H1 (cell line): ENCODE measurements at regions not wholly inside any gene's neighbourhood (a gene's known extent, or its start where the extent isn't known, plus 50 kb on each side); places are given as distances from the start of the nearest gene placed in this dataset.
A peak's percentile ranks its signal among the peaks of the same experiment; 100 is the strongest.

Experiments used
- CTCF ChIA-PET: fragments of 300-600 bp; sonication (Branson Sonifier 250); formaldehyde crosslinking; loops from one replicate; lab custom pipeline; 2021; ENCODE audit not compliant: partially characterized antibody; lab: Charles Lee
- POLR2A ChIA-PET: fragments of 300-600 bp; sonication (Branson Sonifier 250); formaldehyde crosslinking; loops from one replicate; lab custom pipeline; 2021; ENCODE audit warnings: inconsistent platforms; ENCODE audit not compliant: partially characterized antibody; lab: Charles Lee
- DNase-seq, 2 experiments: peaks; one replicate each; pipeline versions ENCODE4 v3.0.0 to v3.0.0-alpha.2; 2010 to 2022; ENCODE audit warnings: low spot score in 2 of 2, low read depth in 1 of 2, mixed read lengths in 1 of 2
- FAIRE-seq: peaks from 2 replicates; lab custom pipeline; 2011; peaks lifted over from hg19 to GRCh38; lab: Jason Lieb, UNC
- H2AFZ ChIP-seq: 2 replicates; pipeline ENCODE4 v1.8.1; 2012; ENCODE audit warnings: low read length, inconsistent platforms
- H2AK5ac ChIP-seq: 2 replicates; pipeline ENCODE4 v1.6.1; 2013; ENCODE audit warnings: low read depth, low read length
- H2BK120ac ChIP-seq: replicated peaks from 2 replicates; pipeline ENCODE3; 2013; ENCODE audit warnings: low read depth, low read length, inconsistent platforms
- H2BK12ac ChIP-seq: 2 replicates; pipeline ENCODE4 v1.6.1; 2013; ENCODE audit warnings: low read depth, low read length
- H2BK15ac ChIP-seq: 2 replicates; pipeline ENCODE4 v1.6.1; 2013; ENCODE audit warnings: low read length
- H2BK20ac ChIP-seq: 2 replicates; pipeline ENCODE4 v1.6.1; 2013; ENCODE audit warnings: low read length
- H2BK5ac ChIP-seq: 2 replicates; pipeline ENCODE4 v1.6.1; 2013; ENCODE audit warnings: low read depth, low read length
- H3K14ac ChIP-seq: 2 replicates; pipeline ENCODE4 v1.6.1; 2013; ENCODE audit warnings: inconsistent platforms; ENCODE audit not compliant: insufficient read length
- H3K18ac ChIP-seq: 2 replicates; pipeline ENCODE4 v1.6.1; 2013; ENCODE audit warnings: low read length; ENCODE audit errors: extremely low read depth
- H3K23ac ChIP-seq: 2 replicates; pipeline ENCODE4 v1.6.1; 2013; ENCODE audit warnings: inconsistent platforms; ENCODE audit not compliant: insufficient read length
- H3K23me2 ChIP-seq: 2 replicates; pipeline ENCODE4 v1.6.1; 2013; ENCODE audit warnings: low read depth, low read length
- H3K27ac ChIP-seq: 2 replicates; pipeline ENCODE4 v1.6.1; 2011; ENCODE audit warnings: low read depth, low read length, inconsistent platforms
- H3K27me3 ChIP-seq, 4 experiments: replicated peaks in 1 of 4; 1 replicate in 1 of 4; 2 replicates in 3 of 4; pipeline versions ENCODE4 v1.6.1 to v1.8.1; 2011 to 2013; ENCODE audit warnings: low read length in 3 of 4, mild to moderate bottlenecking in 3 of 4, inconsistent platforms in 2 of 4, mixed read lengths in 2 of 4, moderate library complexity in 1 of 4; ENCODE audit not compliant: control insufficient read depth in 3 of 4, insufficient read depth in 3 of 4; ENCODE audit errors: extremely low read depth in 1 of 4
- H3K36me3 ChIP-seq, 4 experiments: 2 replicates each; pipeline versions ENCODE4 v1.6.1 to v1.8.1; 2011 to 2013; ENCODE audit warnings: mild to moderate bottlenecking in 4 of 4, low read length in 3 of 4, moderate library complexity in 2 of 4, control low read depth in 1 of 4, inconsistent platforms in 1 of 4; ENCODE audit not compliant: insufficient read depth in 4 of 4, control insufficient read depth in 2 of 4
- H3K4ac ChIP-seq: replicated peaks from 2 replicates; pipeline ENCODE3; 2013; ENCODE audit warnings: low read length, low read depth, mixed read lengths, inconsistent platforms; ENCODE audit not compliant: insufficient read length
- H3K4me1 ChIP-seq, 4 experiments: replicated peaks in 1 of 4; 1 replicate in 1 of 4; 2 replicates in 3 of 4; pipeline versions ENCODE4 v1.6.1 to v1.8.1; 2011 to 2013; ENCODE audit warnings: low read length in 3 of 4, inconsistent platforms in 2 of 4, mixed read lengths in 1 of 4; ENCODE audit not compliant: insufficient read depth in 4 of 4, control insufficient read depth in 3 of 4
- H3K4me2 ChIP-seq, 2 experiments: 2 replicates each; pipeline versions ENCODE4 v1.6.1 to v1.8.1; 2011 to 2013; ENCODE audit warnings: low read depth in 2 of 2, low read length in 2 of 2, control low read depth in 1 of 2, inconsistent platforms in 1 of 2, mild to moderate bottlenecking in 1 of 2; ENCODE audit not compliant: insufficient read depth in 1 of 2
- H3K4me3 ChIP-seq, 4 experiments: fragments of 200-600, 300-600 bp in 1 of 4; sonication (generic), shearing (Covaris generic), sonication (Bioruptor Twin) in 1 of 4; 2 replicates each; pipeline versions ENCODE4 v1.5.1 to v1.8.1; 2011 to 2016; ENCODE audit warnings: low read length in 4 of 4, low read depth in 3 of 4, control low read depth in 2 of 4, inconsistent platforms in 2 of 4, mild to moderate bottlenecking in 2 of 4, mixed read lengths in 1 of 4, moderate library complexity in 1 of 4; ENCODE audit not compliant: insufficient read depth in 2 of 4; ENCODE audit errors: extremely low read depth in 1 of 4
- H3K56ac ChIP-seq: replicated peaks from 2 replicates; pipeline ENCODE3; 2013; ENCODE audit warnings: low read depth, mild to moderate bottlenecking, mixed read lengths, low read length, inconsistent platforms; ENCODE audit not compliant: insufficient read length
- H3K79me1 ChIP-seq: 2 replicates; pipeline ENCODE4 v1.6.1; 2013; ENCODE audit warnings: low read depth, low read length, control low read depth
- H3K79me2 ChIP-seq, 2 experiments: 2 replicates each; pipeline versions ENCODE4 v1.6.1 to v1.8.1; 2012 to 2013; ENCODE audit warnings: low read length in 2 of 2, mild to moderate bottlenecking in 2 of 2, inconsistent platforms in 1 of 2; ENCODE audit not compliant: insufficient read depth in 2 of 2, control insufficient read depth in 1 of 2
- H3K9ac ChIP-seq, 4 experiments: replicated peaks in 1 of 4; 1 replicate in 1 of 4; 2 replicates in 3 of 4; pipeline versions ENCODE4 v1.6.1 to v1.8.1; 2011 to 2013; ENCODE audit warnings: low read depth in 3 of 4, low read length in 3 of 4, control low read depth in 2 of 4, mild to moderate bottlenecking in 2 of 4, moderate library complexity in 2 of 4, inconsistent platforms in 1 of 4; ENCODE audit errors: extremely low read depth in 1 of 4
- H3K9me3 ChIP-seq, 2 experiments: 2 replicates each; pipeline versions ENCODE4 v1.6.1 to v1.8.1; 2012 to 2013; ENCODE audit warnings: mild to moderate bottlenecking in 2 of 2, moderate library complexity in 2 of 2, control low read depth in 1 of 2, inconsistent platforms in 1 of 2, low read depth in 1 of 2, low read length in 1 of 2, mixed read lengths in 1 of 2; ENCODE audit not compliant: insufficient read depth in 2 of 2
- H4K20me1 ChIP-seq, 2 experiments: replicated peaks in 1 of 2; 2 replicates each; pipeline versions ENCODE3 to v1.8.1; 2011 to 2013; ENCODE audit warnings: inconsistent platforms in 2 of 2, low read length in 2 of 2, mild to moderate bottlenecking in 1 of 2; ENCODE audit not compliant: insufficient read depth in 2 of 2, control insufficient read depth in 1 of 2
- H4K5ac ChIP-seq: 2 replicates; pipeline ENCODE4 v1.6.1; 2013; ENCODE audit warnings: low read length, low read depth, mixed read lengths, inconsistent platforms; ENCODE audit not compliant: insufficient read length
- H4K8ac ChIP-seq: 2 replicates; pipeline ENCODE4 v1.8.0; 2013; ENCODE audit warnings: mild to moderate bottlenecking, moderate library complexity, low read length, inconsistent platforms; ENCODE audit not compliant: insufficient read depth; ENCODE audit errors: extremely low read depth
- H4K91ac ChIP-seq: replicated peaks from 2 replicates; pipeline ENCODE3; 2013; ENCODE audit warnings: low read length, mixed read lengths, inconsistent platforms; ENCODE audit not compliant: insufficient read length
- ATF3 ChIP-seq: IDR thresholded peaks from 2 replicates; pipeline ENCODE4 v1.6.1; 2011; ENCODE audit warnings: low read depth, mild to moderate bottlenecking, low read length; ENCODE audit not compliant: insufficient read depth
- GTF2F1 ChIP-seq: IDR thresholded peaks from 2 replicates; pipeline ENCODE4 v1.6.1; 2012; ENCODE audit warnings: low read depth, low read length, improper control_type of control experiment, borderline replicate concordance
- HDAC2 ChIP-seq, 2 experiments: fragments of 300-600 bp in 1 of 2; sonication (generic) in 1 of 2; IDR thresholded peaks; 2 replicates each; pipeline ENCODE4 v1.6.1; 2011 to 2012; ENCODE audit warnings: low read depth in 2 of 2, low read length in 2 of 2, mild to moderate bottlenecking in 2 of 2, moderate library complexity in 2 of 2, borderline replicate concordance in 1 of 2, inconsistent platforms in 1 of 2
- JUN ChIP-seq: IDR thresholded peaks from 2 replicates; pipeline ENCODE4 v1.6.1; 2011; ENCODE audit warnings: low read depth, mild to moderate bottlenecking, improper control_type of control experiment, low read length
- SAP30 ChIP-seq: fragments of 300-600 bp; sonication (generic); IDR thresholded peaks from 2 replicates; pipeline ENCODE4 v1.7.1; 2012; ENCODE audit warnings: low read length, moderate library complexity, mild to moderate bottlenecking, inconsistent platforms; ENCODE audit not compliant: insufficient read depth, insufficient replicate concordance
- SIN3A ChIP-seq, 2 experiments: IDR thresholded peaks in 1 of 2; conservative IDR thresholded peaks in 1 of 2; 2 replicates each; pipeline ENCODE4 v1.6.1; 2011 to 2012; ENCODE audit warnings: low read length in 2 of 2, improper control_type of control experiment in 1 of 2, low read depth in 1 of 2, mild to moderate bottlenecking in 1 of 2
- SIRT6 ChIP-seq: IDR thresholded peaks from one replicate; pipeline ENCODE4 v1.7.1; 2012; ENCODE audit warnings: low read length, inconsistent platforms
- SRF ChIP-seq: IDR thresholded peaks from 2 replicates; pipeline ENCODE4 v1.6.1; 2011; ENCODE audit warnings: mild to moderate bottlenecking, low read depth, low read length, moderate library complexity
- TAF7 ChIP-seq: optimal IDR thresholded peaks from 2 replicates; pipeline ENCODE3; 2011; ENCODE audit warnings: low read depth, mild to moderate bottlenecking, inconsistent platforms, low read length, moderate library complexity, borderline replicate concordance
- TCF12 ChIP-seq: IDR thresholded peaks from 2 replicates; pipeline ENCODE4 v1.6.1; 2011; ENCODE audit warnings: low read depth, mild to moderate bottlenecking, low read length
- WGBS, 2 experiments: shearing (Covaris generic) in 1 of 2; methylation state at CpG; one replicate each; pipeline versions ENCODE4 v1.1.6 to v1.1.7; 2013 to 2015; ENCODE audit warnings: low lambda C conversion rate in 2 of 2, mixed read lengths in 2 of 2, inconsistent platforms in 1 of 2, low coverage in 1 of 2, missing lambda C conversion rate in 1 of 2; ENCODE audit not compliant: insufficient replicate concordance in 2 of 2, insufficient coverage in 1 of 2, insufficient read length in 1 of 2; ENCODE audit errors: extremely low coverage in 1 of 2, missing lambda C conversion rate in 1 of 2; 5-methylcytosine and 5-hydroxymethylcytosine counted together

GRCh38 chr12:89848732-89849131, 140.1 kb upstream of the ATP2B1 start:
- H2AK5ac ChIP-seq, result no peak overlapping the region
- peaks cover 0 to 3% (median under 1%) of the 10 kb centered on the region in 4 experiments; a peak in 1 of 7 replicates for H3K27me3 ChIP-seq
- no peak overlapping the region for H4K8ac ChIP-seq
- no peak overlapping the region for H3K4me2 ChIP-seq
- no peak overlapping the region for H2BK15ac ChIP-seq
- H3K9me3 ChIP-seq, result no peaks in the 10 kb centered on the region
- H3K23ac ChIP-seq, result no peak overlapping the region
- H3K27ac ChIP-seq, result no peak overlapping the region
- H2BK20ac ChIP-seq, result no peak overlapping the region
- H2AFZ ChIP-seq, result peak overlapping the region; percentile 27; the same call in 1 of the 2 replicates
- DNase-seq (no peak), FAIRE-seq (no peak)
- H3K23me2 ChIP-seq, result no peaks in the 10 kb centered on the region
- H3K79me2 ChIP-seq, result no peaks in the 10 kb centered on the region
- H2BK12ac ChIP-seq, result no peak overlapping the region
- no peak overlapping the region for H4K5ac ChIP-seq
- no peaks in the 10 kb centered on the region for H3K4me1 ChIP-seq
- no peak overlapping the region for H3K56ac ChIP-seq
- no peak overlapping the region for H2BK120ac ChIP-seq
- H3K4ac ChIP-seq, result no peak overlapping the region
- no peak for TF ChIP-seq ATF3
- TF ChIP-seq JUN, result no peak
- no peak for TF ChIP-seq HDAC2 (IDR thresholded peaks at IDR 0.05; ENCODE audit: borderline replicate concordance in 1 of 2, low read depth in 2 of 2, low read length in 2 of 2)
- no peak for TF ChIP-seq TAF7
- no peak for TF ChIP-seq SRF
- TF ChIP-seq SIRT6, result no peak
- TF ChIP-seq SIN3A (conservative IDR thresholded peaks at IDR 0.05 in 1 of 2, IDR thresholded peaks at IDR 0.05 in 1 of 2; ENCODE audit: low read depth in 1 of 2, low read length in 2 of 2), result no peak
- no peak for TF ChIP-seq SAP30
- no peak for TF ChIP-seq GTF2F1
- TF ChIP-seq TCF12, result no peak
- no peak overlapping the region for H3K18ac ChIP-seq
- H3K9ac ChIP-seq, result no peak overlapping the region
- CTCF ChIA-PET, result interaction anchor here (1.2 kb wide), 1 partner anchor 10 kb away, joined by 5 read pairs; no protein-coding TSS in a partner anchor
- no peak overlapping the region for H2BK5ac ChIP-seq
- WGBS, 2 experiments, result 85% methylated on average over 8 of the region's 8 CpGs; no CpG with 5 or more reads in 1 of the 2 experiments
- H4K91ac ChIP-seq, result no peak overlapping the region
- POLR2A ChIA-PET, result no interaction called here
- H3K79me1 ChIP-seq, result no peaks in the 10 kb centered on the region
- no peaks in the 10 kb centered on the region for H3K36me3 ChIP-seq
- no peaks in the 10 kb centered on the region for H4K20me1 ChIP-seq
- H3K4me3 ChIP-seq, result no peak overlapping the region
- H3K14ac ChIP-seq, result no peak overlapping the region
